ENCODE measurements at regions not wholly inside any gene's neighbourhood (a gene's known extent, or its start where the extent isn't known, plus 50 kb on each side); places are given as distances from the start of the nearest gene placed in this dataset.
"Not testable (repeated sequence)": the region's sequence is repeated elsewhere in the genome, so short reads cannot be mapped to it uniquely, and the experiment has no call there.

DNA sequence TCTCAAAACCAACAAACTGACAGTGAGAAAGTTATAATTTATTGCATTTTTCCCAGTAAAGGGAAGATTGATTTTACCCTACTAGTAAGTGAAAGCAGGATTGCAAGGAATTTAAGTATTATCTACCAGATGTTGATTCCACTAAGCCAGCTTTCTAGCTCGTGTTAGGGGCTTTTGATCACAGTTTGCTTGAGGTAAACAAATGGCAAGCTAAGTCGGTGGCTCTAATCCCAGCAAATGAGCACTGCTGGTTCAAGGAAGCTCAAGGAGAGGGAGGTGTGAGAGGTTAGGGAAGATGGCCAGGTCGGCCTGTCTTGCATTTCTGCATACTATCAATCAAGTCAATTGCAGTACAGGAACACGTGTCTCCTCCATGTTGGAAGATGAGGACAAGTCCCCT lies 448.7 kb upstream of the POM121L12 start:
- DNase-seq = no peak
- in situ Hi-C loops (cut with HindIII; ENCODE audit: low pct_ligation_motif_present, low sequenced_read_pairs) = no loop called here
- no peak overlapping the region for H3K4me3 ChIP-seq (ENCODE audit: low read depth, low read length)
- H3K27me3 ChIP-seq (replicated peaks) = no peaks in the 10 kb centered on the region
- H3K27ac ChIP-seq = no peak overlapping the region
- TF ChIP-seq, protein P1, sequence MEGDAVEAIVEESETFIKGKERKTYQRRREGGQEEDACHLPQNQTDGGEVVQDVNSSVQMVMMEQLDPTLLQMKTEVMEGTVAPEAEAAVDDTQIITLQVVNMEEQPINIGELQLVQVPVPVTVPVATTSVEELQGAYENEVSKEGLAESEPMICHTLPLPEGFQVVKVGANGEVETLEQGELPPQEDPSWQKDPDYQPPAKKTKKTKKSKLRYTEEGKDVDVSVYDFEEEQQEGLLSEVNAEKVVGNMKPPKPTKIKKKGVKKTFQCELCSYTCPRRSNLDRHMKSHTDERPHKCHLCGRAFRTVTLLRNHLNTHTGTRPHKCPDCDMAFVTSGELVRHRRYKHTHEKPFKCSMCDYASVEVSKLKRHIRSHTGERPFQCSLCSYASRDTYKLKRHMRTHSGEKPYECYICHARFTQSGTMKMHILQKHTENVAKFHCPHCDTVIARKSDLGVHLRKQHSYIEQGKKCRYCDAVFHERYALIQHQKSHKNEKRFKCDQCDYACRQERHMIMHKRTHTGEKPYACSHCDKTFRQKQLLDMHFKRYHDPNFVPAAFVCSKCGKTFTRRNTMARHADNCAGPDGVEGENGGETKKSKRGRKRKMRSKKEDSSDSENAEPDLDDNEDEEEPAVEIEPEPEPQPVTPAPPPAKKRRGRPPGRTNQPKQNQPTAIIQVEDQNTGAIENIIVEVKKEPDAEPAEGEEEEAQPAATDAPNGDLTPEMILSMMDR (IDR thresholded peaks at IDR 0.05; ENCODE audit: low read depth, low read length, missing control alignments) = no peak
- no peaks in the 10 kb centered on the region for H3K36me3 ChIP-seq (replicated peaks)

DNA sequence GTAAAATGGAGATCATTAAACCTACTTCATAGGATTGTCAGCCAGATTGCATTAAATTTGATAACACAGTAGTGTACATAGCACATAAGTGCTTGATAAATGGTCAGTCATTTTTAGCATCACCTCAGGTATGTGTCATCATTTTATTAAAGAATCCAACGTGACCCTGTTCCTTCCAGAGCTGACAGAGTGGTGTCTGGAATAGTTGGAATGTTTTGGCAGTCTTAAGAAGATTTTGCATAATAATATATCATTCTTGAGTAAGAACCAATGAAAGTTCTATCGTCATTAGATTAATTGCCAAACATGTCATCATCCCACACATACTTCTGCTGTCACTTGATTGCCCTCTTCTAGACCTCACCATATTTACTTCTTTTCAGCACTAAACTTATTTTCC lies 451.4 kb upstream of the POM121L12 start:
- Histone ChIP-seq H3K4me3 (ENCODE audit: low read depth, low read length) (no peak overlapping the region), H3K27me3 (replicated peaks) (no peaks in the 10 kb centered on the region), H3K27ac (no peak overlapping the region), H3K36me3 (replicated peaks) (no peaks in the 10 kb centered on the region)
- in situ Hi-C loops (cut with HindIII; ENCODE audit: low pct_ligation_motif_present, low sequenced_read_pairs) = no loop called here
- TF ChIP-seq, protein P1 (IDR thresholded peaks at IDR 0.05; ENCODE audit: low read depth, low read length, missing control alignments) = no peak
- no peak for DNase-seq

DNA sequence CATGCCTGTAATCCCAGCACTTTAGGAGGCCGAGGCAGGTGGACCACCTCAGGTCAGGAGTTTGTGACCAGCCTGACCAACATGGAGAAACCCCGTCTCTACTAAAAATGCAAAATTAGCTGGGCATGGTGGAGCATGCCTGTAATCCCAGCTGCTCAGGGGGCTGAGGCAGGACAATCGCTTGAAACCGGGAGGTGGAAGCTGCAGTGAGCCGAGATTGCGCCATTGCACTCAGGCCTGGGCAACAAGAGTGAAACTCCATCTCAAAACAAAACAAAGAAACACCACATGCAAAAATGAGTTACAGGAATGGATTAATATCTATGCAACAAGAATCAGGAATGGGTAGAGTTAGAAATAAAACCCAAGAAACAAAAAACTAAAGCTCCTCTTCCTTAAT lies 462.3 kb upstream of the POM121L12 start:
- in situ Hi-C loops (cut with HindIII; ENCODE audit: low pct_ligation_motif_present, low sequenced_read_pairs); H3K27ac ChIP-seq; H3K4me3 ChIP-seq (ENCODE audit: low read depth, low read length); H3K36me3 ChIP-seq (replicated peaks); DNase-seq; H3K27me3 ChIP-seq (replicated peaks): not testable (repeated sequence)

DNA sequence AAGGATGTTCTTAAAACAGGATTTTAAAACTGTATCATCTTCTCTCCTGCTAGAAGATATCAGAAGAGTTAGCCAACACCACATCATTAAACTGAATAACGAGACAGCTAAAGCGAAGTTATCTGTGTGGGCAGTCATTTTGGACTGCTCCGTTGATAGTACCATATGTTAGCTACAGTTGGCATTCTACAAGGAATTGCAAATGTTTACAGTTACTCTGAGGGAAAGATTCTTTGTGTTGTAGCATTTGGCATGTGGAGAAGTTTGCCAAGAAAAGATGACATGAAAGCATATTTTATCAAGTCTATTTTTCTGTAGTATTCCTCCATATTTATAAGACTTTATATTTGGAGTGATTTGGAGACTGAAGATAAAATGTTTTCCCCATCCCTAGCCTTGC lies 464.4 kb upstream of the POM121L12 start:
- in situ Hi-C loops (cut with HindIII; ENCODE audit: low pct_ligation_motif_present, low sequenced_read_pairs) = no loop called here
- no peaks in the 10 kb centered on the region for H3K27me3 ChIP-seq (replicated peaks)
- no peaks in the 10 kb centered on the region for H3K36me3 ChIP-seq (replicated peaks)
- no peak overlapping the region for H3K27ac ChIP-seq
- no peak for DNase-seq
- TF ChIP-seq, protein P1 (IDR thresholded peaks at IDR 0.05; ENCODE audit: low read depth, low read length, missing control alignments) = no peak
- H3K4me3 ChIP-seq (ENCODE audit: low read depth, low read length) = no peak overlapping the region

DNA sequence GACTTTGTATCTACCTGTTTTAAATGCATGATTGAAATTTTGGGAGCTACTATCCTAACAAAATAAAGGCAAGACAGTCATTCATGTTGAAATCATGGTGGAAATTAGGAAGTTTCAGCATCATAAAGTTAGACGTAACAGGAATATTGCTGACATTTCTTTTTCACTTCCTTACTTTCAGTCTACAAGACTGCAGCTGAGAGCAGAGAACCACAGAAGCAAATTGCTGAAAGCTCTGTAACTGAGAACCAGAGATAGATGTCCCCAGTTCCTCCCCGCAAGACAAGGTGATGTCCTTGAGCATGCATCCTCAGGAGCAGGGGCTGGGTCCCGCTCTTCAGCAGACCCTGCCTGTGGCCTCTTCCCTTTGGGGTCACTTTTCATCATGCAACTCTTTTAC lies 466.3 kb upstream of the POM121L12 start:
- no peak overlapping the region for H3K27ac ChIP-seq
- no peaks in the 10 kb centered on the region for H3K27me3 ChIP-seq (replicated peaks)
- in situ Hi-C loops (cut with HindIII; ENCODE audit: low pct_ligation_motif_present, low sequenced_read_pairs) = no loop called here
- H3K36me3 ChIP-seq (replicated peaks) = no peaks in the 10 kb centered on the region
- TF ChIP-seq, protein P1 (IDR thresholded peaks at IDR 0.05; ENCODE audit: low read depth, low read length, missing control alignments) = no peak
- H3K4me3 ChIP-seq (ENCODE audit: low read depth, low read length) = no peak overlapping the region
- no peak for DNase-seq

DNA sequence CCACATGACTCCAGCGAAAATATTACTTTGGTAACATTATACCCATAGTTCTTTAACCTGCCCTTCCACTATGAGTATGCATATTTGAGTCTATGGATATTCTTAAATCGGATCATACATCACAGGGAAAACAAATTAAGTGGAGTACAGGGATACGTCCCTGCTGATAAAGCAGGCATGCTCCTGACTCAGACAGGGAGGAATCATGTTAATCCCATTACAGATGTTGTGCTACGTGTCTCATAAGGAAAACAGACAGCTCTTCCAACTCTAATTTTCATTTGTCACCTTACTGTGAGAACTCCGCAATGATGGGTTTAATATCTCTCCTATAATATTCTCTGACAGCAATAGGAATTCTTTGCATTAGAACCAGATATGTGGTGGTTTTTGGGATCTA lies 469.5 kb upstream of the POM121L12 start:
- no peaks in the 10 kb centered on the region for H3K36me3 ChIP-seq (replicated peaks)
- no peak overlapping the region for H3K27ac ChIP-seq
- TF ChIP-seq, protein P1 (IDR thresholded peaks at IDR 0.05; ENCODE audit: low read depth, low read length, missing control alignments) = no peak
- in situ Hi-C loops (cut with HindIII; ENCODE audit: low pct_ligation_motif_present, low sequenced_read_pairs) = no loop called here
- H3K27me3 ChIP-seq (replicated peaks) = no peaks in the 10 kb centered on the region
- H3K4me3 ChIP-seq (ENCODE audit: low read depth, low read length) = no peak overlapping the region
- DNase-seq = no peak

Data from brain microvascular endothelial cell (primary cell).